HG02623 (cell line): ENCODE measurements at regions not wholly inside any gene's neighbourhood (a gene's known extent, or its start where the extent isn't known, plus 50 kb on each side); places are given as distances from the start of the nearest gene placed in this dataset.

Source experiments
- ATAC-seq: cut with Tn5 transposase; IDR thresholded peaks from one replicate; pipeline ENCODE4 v1.9.1; 2021; ENCODE audit warnings: moderate library complexity; ENCODE audit not compliant: unreplicated experiment

GRCh38 chrX:76228499-76228898, 55.6 kb downstream of the PBDC1 start:
- ATAC-seq, result no peak

GRCh38 chrX:76248901-76249300, 76.0 kb downstream of the PBDC1 start:
- ATAC-seq, result no peak

- ATAC-seq, result peak; percentile 88
These were observed 80.6 kb downstream of the PBDC1 start for GRCh38 chrX:76253432-76253831.

GRCh38 chrX:76279007-76279406, 106.1 kb downstream of the PBDC1 start:
- peak; percentile 45 for ATAC-seq
